SKM-1 treated with dmso at 0.1 percent for 144 hours (cell line): ENCODE measurements at regions not wholly inside any gene's neighbourhood (a gene's known extent, or its start where the extent isn't known, plus 50 kb on each side); places are given as distances from the start of the nearest gene placed in this dataset.

ENCODE experiments used
- DNase-seq: peaks from one replicate; lab custom pipeline; 2025; ENCODE audit not compliant: unreplicated experiment; lab: John Stamatoyannopoulos, UW

GRCh38 chr12:115337693-115338543, 653.9 kb upstream of the TBX3 start:
- no peak for DNase-seq

- no peak for DNase-seq
Observed at GRCh38 chr12:115336506-115336905, 652.5 kb upstream of the TBX3 start.

- DNase-seq = no peak
Observed at GRCh38 chr12:115335594-115335993, 651.6 kb upstream of the TBX3 start.

- DNase-seq = no peak
Observed at GRCh38 chr12:115335048-115335447, 651.1 kb upstream of the TBX3 start.

- DNase-seq = no peak
Observed at GRCh38 chr12:115332945-115333344, 649.0 kb upstream of the TBX3 start.

- no peak for DNase-seq
Observed at GRCh38 chr12:115325858-115326257, 641.9 kb upstream of the TBX3 start.

- no peak for DNase-seq
Observed at GRCh38 chr12:115324949-115325593, 641.1 kb upstream of the TBX3 start.

GRCh38 chr12:115323223-115323905, 639.4 kb upstream of the TBX3 start:
- no peak for DNase-seq

- no peak for DNase-seq
Observed at GRCh38 chr12:115322275-115322674, 638.3 kb upstream of the TBX3 start.

- DNase-seq = no peak
Observed at GRCh38 chr12:115320967-115321366, 637.0 kb upstream of the TBX3 start.

GRCh38 chr12:115320451-115320850, 636.5 kb upstream of the TBX3 start:
- no peak for DNase-seq

- DNase-seq = no peak
Observed at GRCh38 chr12:115319446-115320040, 635.6 kb upstream of the TBX3 start.

- no peak for DNase-seq
Observed at GRCh38 chr12:115313929-115314328, 630.0 kb upstream of the TBX3 start.

- no peak for DNase-seq
Observed at GRCh38 chr12:115312901-115313300, 628.9 kb upstream of the TBX3 start.

- DNase-seq = no peak
Observed at GRCh38 chr12:115311875-115312274, 627.9 kb upstream of the TBX3 start.

- no peak for DNase-seq
Observed at GRCh38 chr12:115308918-115309317, 624.9 kb upstream of the TBX3 start.

- DNase-seq = no peak
Observed at GRCh38 chr12:115306380-115306779, 622.4 kb upstream of the TBX3 start.

- no peak for DNase-seq
Observed at GRCh38 chr12:115305867-115306266, 621.9 kb upstream of the TBX3 start.

- no peak for DNase-seq
Observed at GRCh38 chr12:115305275-115305674, 621.3 kb upstream of the TBX3 start.

GRCh38 chr12:115303723-115304309, 619.8 kb upstream of the TBX3 start:
- no peak for DNase-seq

- DNase-seq = no peak
Observed at GRCh38 chr12:115297445-115297844, 613.5 kb upstream of the TBX3 start.
